GM06990 (cell line): ENCODE measurements at regions not wholly inside any gene's neighbourhood (a gene's known extent, or its start where the extent isn't known, plus 50 kb on each side); places are given as distances from the start of the nearest gene placed in this dataset.

Source experiments
- DNase-seq: peaks from one replicate; pipeline ENCODE4 v3.0.0-alpha.2; 2011; ENCODE audit not compliant: insufficient read length; ENCODE audit errors: extremely low read depth
- H3K27me3 ChIP-seq: replicated peaks from 2 replicates; pipeline ENCODE4 v1.6.0; 2011; ENCODE audit warnings: low read length; ENCODE audit not compliant: control insufficient read depth, insufficient read depth
- H3K36me3 ChIP-seq: 2 replicates; pipeline ENCODE4 v1.5.1; 2011; ENCODE audit warnings: low read length; ENCODE audit not compliant: control insufficient read depth, insufficient read depth
- H3K4me3 ChIP-seq: replicated peaks from 2 replicates; pipeline ENCODE4 v1.5.1; 2011; ENCODE audit warnings: low read depth, mild to moderate bottlenecking, control low read depth, low read length
- CTCF ChIP-seq: IDR thresholded peaks from 2 replicates; pipeline ENCODE4 v1.5.1; 2011; ENCODE audit warnings: low read length, control low read depth, mild to moderate bottlenecking, inconsistent platforms; ENCODE audit not compliant: insufficient read depth, poor library complexity, severe bottlenecking

DNA sequence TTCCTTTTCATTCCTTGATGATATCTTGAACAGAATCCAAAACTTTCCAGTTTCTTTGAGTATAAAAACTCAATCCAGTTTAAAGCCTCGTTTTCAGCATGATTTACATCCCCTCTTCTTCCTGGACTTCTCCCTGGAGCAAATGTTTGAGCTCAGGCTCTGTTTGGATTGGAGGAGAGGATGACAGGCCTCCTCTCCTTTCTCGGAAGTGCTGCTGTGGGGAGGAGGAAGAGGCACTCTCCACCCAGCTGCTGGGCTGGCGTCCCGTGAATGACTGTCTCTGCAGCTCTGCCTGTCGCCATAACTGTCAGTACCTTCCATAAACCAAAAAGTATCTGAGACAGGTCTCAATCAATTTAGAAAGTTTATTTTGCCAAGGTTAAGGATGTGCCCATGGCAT is 238.2 kb upstream of the AGAP1 start:
- Histone ChIP-seq H3K36me3 (no peaks in the 10 kb centered on the region), H3K4me3 (no peak overlapping the region), H3K27me3 (no peaks in the 10 kb centered on the region)
- TF ChIP-seq CTCF = no peak
- DNase-seq = no peak

DNA sequence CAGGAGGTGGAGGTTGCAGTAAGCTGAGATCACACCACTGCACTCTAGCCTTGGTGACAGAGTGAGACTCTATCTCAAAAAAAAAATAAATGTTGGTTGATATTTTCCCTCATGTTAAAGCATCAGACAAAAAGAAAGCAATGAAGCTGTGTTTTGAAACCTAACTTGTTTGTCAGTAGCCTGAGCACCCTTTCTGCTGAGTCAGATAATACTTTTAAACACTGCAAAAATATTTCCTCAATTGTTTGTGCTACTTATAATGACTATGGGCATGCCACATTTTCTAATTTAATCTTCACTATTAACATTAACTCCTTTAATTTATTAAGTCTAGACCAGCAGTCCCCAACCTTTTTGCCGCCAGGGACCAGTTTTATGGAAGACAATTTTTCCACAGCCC is 236.3 kb upstream of the AGAP1 start:
- no peak overlapping the region for H3K4me3 ChIP-seq
- no peak for TF ChIP-seq CTCF
- no peaks in the 10 kb centered on the region for H3K27me3 ChIP-seq
- DNase-seq = no peak
- H3K36me3 ChIP-seq = no peaks in the 10 kb centered on the region

GRCh38 chr2:235262750-235263149 is 231.1 kb upstream of the AGAP1 start:
- H3K4me3 ChIP-seq = no peak overlapping the region
- no peaks in the 10 kb centered on the region for H3K27me3 ChIP-seq
- DNase-seq = no peak
- H3K36me3 ChIP-seq = no peaks in the 10 kb centered on the region
- no peak for TF ChIP-seq CTCF

- H3K36me3 ChIP-seq = no peaks in the 10 kb centered on the region
- no peak for TF ChIP-seq CTCF
- DNase-seq = no peak
- no peaks in the 10 kb centered on the region for H3K27me3 ChIP-seq
- H3K4me3 ChIP-seq = no peak overlapping the region
These were observed 230.4 kb upstream of the AGAP1 start for GRCh38 chr2:235263205-235264120.

GRCh38 chr2:235264121-235264493 is 229.7 kb upstream of the AGAP1 start:
- Histone ChIP-seq H3K4me3 (no peak overlapping the region), H3K36me3 (no peaks in the 10 kb centered on the region), H3K27me3 (no peaks in the 10 kb centered on the region)
- no peak for TF ChIP-seq CTCF
- DNase-seq = no peak

DNA sequence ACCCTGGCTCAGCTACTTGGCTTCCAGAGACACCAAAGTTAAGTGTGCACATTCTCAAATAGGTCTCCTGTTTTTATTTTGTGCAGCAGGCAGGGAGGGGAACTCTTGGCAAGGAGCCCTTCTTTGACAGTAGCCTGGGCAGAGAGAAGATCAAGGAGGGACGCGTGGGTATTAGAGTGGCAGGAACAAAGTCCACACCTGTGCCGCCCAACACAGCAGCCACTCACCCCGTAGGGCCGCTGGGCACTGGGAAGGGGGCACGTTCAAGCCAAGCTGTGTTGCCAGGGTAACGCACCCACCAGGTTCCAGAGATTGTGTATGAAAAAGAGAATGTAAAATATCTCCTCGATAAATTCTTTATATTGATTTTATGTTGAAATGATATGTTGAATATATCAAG is 229.3 kb upstream of the AGAP1 start:
- Histone ChIP-seq H3K4me3 (no peak overlapping the region), H3K27me3 (no peaks in the 10 kb centered on the region), H3K36me3 (no peaks in the 10 kb centered on the region)
- no peak for TF ChIP-seq CTCF
- no peak for DNase-seq
